Keratinocyte (primary cell): ENCODE measurements at regions not wholly inside any gene's neighbourhood (a gene's known extent, or its start where the extent isn't known, plus 50 kb on each side); places are given as distances from the start of the nearest gene placed in this dataset.

Experiments used
- DNase-seq: peaks from one replicate; pipeline ENCODE4 v3.0.0-alpha.2; 2011; ENCODE audit warnings: low read depth, missing footprints, low spot score
- FAIRE-seq: peaks from 2 replicates; lab custom pipeline; 2011; peaks lifted over from hg19 to GRCh38; lab: Jason Lieb, UNC
- H2AFZ ChIP-seq: 2 replicates; pipeline ENCODE4 v1.6.0; 2012; ENCODE audit warnings: low read length, control low read depth, inconsistent platforms; ENCODE audit not compliant: control insufficient read depth
- H3K27ac ChIP-seq: 2 replicates; pipeline ENCODE4 v1.5.1; 2011; ENCODE audit warnings: low read length; ENCODE audit not compliant: control insufficient read depth, insufficient read depth
- H3K27me3 ChIP-seq: 3 replicates; pipeline ENCODE4 v1.6.0; 2011; ENCODE audit warnings: low read length; ENCODE audit not compliant: control insufficient read depth, insufficient read depth; ENCODE audit errors: extremely low read depth
- H3K36me3 ChIP-seq, 2 experiments: 2 replicates in 1 of 2; 3 replicates in 1 of 2; pipeline ENCODE4 v1.5.1; 2011; ENCODE audit warnings: low read length in 2 of 2, mild to moderate bottlenecking in 1 of 2; ENCODE audit not compliant: control insufficient read depth in 2 of 2, insufficient read depth in 2 of 2; ENCODE audit errors: extremely low read depth in 1 of 2
- H3K4me1 ChIP-seq: 3 replicates; pipeline ENCODE4 v1.5.1; 2011; ENCODE audit warnings: low read length; ENCODE audit not compliant: control insufficient read depth, insufficient read depth; ENCODE audit errors: extremely low read depth
- H3K4me2 ChIP-seq: 3 replicates; pipeline ENCODE4 v1.6.0; 2011; ENCODE audit warnings: low read depth, low read length; ENCODE audit not compliant: control insufficient read depth, insufficient read depth; ENCODE audit errors: extremely low read depth
- H3K4me3 ChIP-seq, 3 experiments: fragments of 200-600 bp in 1 of 3; sonication (generic) in 1 of 3; 2 replicates in 2 of 3; 3 replicates in 1 of 3; pipeline ENCODE4 v1.5.1; 2011 to 2016; ENCODE audit warnings: low read length in 3 of 3, mild to moderate bottlenecking in 3 of 3, control low read depth in 2 of 3, inconsistent platforms in 1 of 3, low read depth in 1 of 3, mixed read lengths in 1 of 3, mixed run types in 1 of 3, moderate library complexity in 1 of 3; ENCODE audit not compliant: control insufficient read depth in 2 of 3, insufficient read depth in 2 of 3; ENCODE audit errors: extremely low read depth in 1 of 3
- H3K79me2 ChIP-seq: 2 replicates; pipeline ENCODE4 v1.6.0; 2012; ENCODE audit warnings: low read length; ENCODE audit not compliant: control insufficient read depth, insufficient read depth
- H3K9ac ChIP-seq: 3 replicates; pipeline ENCODE4 v1.6.0; 2011; ENCODE audit warnings: low read length; ENCODE audit not compliant: control insufficient read depth, insufficient read depth; ENCODE audit errors: extremely low read depth
- H3K9me1 ChIP-seq: 3 replicates; pipeline ENCODE4 v1.6.0; 2011; ENCODE audit warnings: low read length; ENCODE audit not compliant: control insufficient read depth, insufficient read depth; ENCODE audit errors: extremely low read depth
- H3K9me3 ChIP-seq: 2 replicates; pipeline ENCODE4 v1.5.1; 2012; ENCODE audit warnings: low read depth, low read length; ENCODE audit not compliant: control insufficient read depth
- H4K20me1 ChIP-seq: 3 replicates; pipeline ENCODE4 v1.6.0; 2011; ENCODE audit warnings: low read length; ENCODE audit not compliant: control insufficient read depth, insufficient read depth; ENCODE audit errors: extremely low read depth
- EZH2 ChIP-seq: IDR thresholded peaks from one replicate; pipeline ENCODE4 v1.6.1; 2012; ENCODE audit warnings: inconsistent platforms, mild to moderate bottlenecking, low read length, moderate library complexity
- dilution Hi-C: fragments of 300-500 bp; cut with MboI; formaldehyde crosslinking; loops from one replicate; pipeline ENCODE4 v1.7.0; 2020; ENCODE audit warnings: low sequenced_read_pairs; ENCODE audit not compliant: extremely low pct_ligation_motif_present
- TF ChIP-seq, protein P1 (sequence below), 3 experiments: IDR thresholded peaks in 1 of 3; conservative IDR thresholded peaks in 1 of 3; optimal IDR thresholded peaks in 1 of 3; 2 replicates in 2 of 3; 3 replicates in 1 of 3; pipeline versions ENCODE3 to v1.5.1; 2011; ENCODE audit warnings: low read length in 3 of 3, mild to moderate bottlenecking in 3 of 3, moderate library complexity in 2 of 3, control low read depth in 1 of 3, inconsistent platforms in 1 of 3; ENCODE audit not compliant: insufficient read depth in 2 of 3; ENCODE audit errors: extremely low read depth in 1 of 3

DNA sequence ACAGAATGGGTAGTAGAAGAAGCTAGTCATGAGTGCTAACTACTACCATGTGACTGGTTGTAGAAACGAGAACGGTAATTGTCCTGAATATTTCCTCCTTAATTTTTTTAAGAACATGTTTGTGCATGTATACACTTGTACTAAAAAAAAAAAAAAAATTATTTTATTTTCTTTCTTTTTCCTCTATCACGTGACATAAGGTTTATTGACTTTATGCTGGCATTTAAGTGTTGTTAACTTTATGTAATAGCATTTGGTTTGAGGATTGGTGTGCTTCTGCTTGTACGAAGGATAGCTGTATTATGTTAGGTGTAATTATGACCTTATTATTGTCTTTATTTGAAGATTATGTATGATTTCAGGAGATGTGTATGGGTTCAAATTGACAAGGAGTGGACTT is 349.1 kb upstream of the PTPRD start:
- H3K79me2 ChIP-seq = no peaks in the 10 kb centered on the region
- no peak overlapping the region for H2AFZ ChIP-seq
- no peak overlapping the region for H3K4me3 ChIP-seq
- H3K9me1 ChIP-seq = no peaks in the 10 kb centered on the region
- H3K27ac ChIP-seq = no peak overlapping the region
- no peak for DNase-seq
- H3K4me2 ChIP-seq = no peak overlapping the region
- H3K9me3 ChIP-seq = peaks cover 2% of the 10 kb centered on the region
- no peaks in the 10 kb centered on the region for H3K4me1 ChIP-seq
- dilution Hi-C loops = no loop called here
- H4K20me1 ChIP-seq = no peaks in the 10 kb centered on the region
- H3K36me3 ChIP-seq = no peaks in the 10 kb centered on the region
- H3K9ac ChIP-seq = no peak overlapping the region
- FAIRE-seq = no peak
- TF ChIP-seq, protein P1, sequence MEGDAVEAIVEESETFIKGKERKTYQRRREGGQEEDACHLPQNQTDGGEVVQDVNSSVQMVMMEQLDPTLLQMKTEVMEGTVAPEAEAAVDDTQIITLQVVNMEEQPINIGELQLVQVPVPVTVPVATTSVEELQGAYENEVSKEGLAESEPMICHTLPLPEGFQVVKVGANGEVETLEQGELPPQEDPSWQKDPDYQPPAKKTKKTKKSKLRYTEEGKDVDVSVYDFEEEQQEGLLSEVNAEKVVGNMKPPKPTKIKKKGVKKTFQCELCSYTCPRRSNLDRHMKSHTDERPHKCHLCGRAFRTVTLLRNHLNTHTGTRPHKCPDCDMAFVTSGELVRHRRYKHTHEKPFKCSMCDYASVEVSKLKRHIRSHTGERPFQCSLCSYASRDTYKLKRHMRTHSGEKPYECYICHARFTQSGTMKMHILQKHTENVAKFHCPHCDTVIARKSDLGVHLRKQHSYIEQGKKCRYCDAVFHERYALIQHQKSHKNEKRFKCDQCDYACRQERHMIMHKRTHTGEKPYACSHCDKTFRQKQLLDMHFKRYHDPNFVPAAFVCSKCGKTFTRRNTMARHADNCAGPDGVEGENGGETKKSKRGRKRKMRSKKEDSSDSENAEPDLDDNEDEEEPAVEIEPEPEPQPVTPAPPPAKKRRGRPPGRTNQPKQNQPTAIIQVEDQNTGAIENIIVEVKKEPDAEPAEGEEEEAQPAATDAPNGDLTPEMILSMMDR (optimal IDR thresholded peaks at IDR 0.05 in 1 of 3, IDR thresholded peaks at IDR 0.05 in 1 of 3, conservative IDR thresholded peaks at IDR 0.05 in 1 of 3; ENCODE audit: extremely low read depth in 1 of 3, insufficient read depth in 2 of 3, low read length in 3 of 3) = no peak
- no peak for TF ChIP-seq EZH2
- H3K27me3 ChIP-seq = no peaks in the 10 kb centered on the region

- Histone ChIP-seq H3K79me2 (no peaks in the 10 kb centered on the region), H3K9me1 (no peaks in the 10 kb centered on the region), H3K4me3 (no peak overlapping the region), H3K27ac (no peak overlapping the region), H3K9me3 (no peaks in the 10 kb centered on the region), H3K4me2 (no peak overlapping the region), H2AFZ (no peak overlapping the region), H3K27me3 (no peaks in the 10 kb centered on the region), H3K9ac (no peak overlapping the region), H3K36me3 (no peaks in the 10 kb centered on the region), H3K4me1 (no peaks in the 10 kb centered on the region), H4K20me1 (no peaks in the 10 kb centered on the region)
- dilution Hi-C loops = no loop called here
- no peak for FAIRE-seq
- DNase-seq = no peak
- no peak for TF ChIP-seq EZH2
- TF ChIP-seq, protein P1 (optimal IDR thresholded peaks at IDR 0.05 in 1 of 3, IDR thresholded peaks at IDR 0.05 in 1 of 3, conservative IDR thresholded peaks at IDR 0.05 in 1 of 3; ENCODE audit: extremely low read depth in 1 of 3, insufficient read depth in 2 of 3, low read length in 3 of 3) = no peak
Observed at GRCh38 chr9:10983251-10983650, 370.4 kb upstream of the PTPRD start.
